ENCODE measurements at regions not wholly inside any gene's neighbourhood (a gene's known extent, or its start where the extent isn't known, plus 50 kb on each side); places are given as distances from the start of the nearest gene placed in this dataset.

DNA sequence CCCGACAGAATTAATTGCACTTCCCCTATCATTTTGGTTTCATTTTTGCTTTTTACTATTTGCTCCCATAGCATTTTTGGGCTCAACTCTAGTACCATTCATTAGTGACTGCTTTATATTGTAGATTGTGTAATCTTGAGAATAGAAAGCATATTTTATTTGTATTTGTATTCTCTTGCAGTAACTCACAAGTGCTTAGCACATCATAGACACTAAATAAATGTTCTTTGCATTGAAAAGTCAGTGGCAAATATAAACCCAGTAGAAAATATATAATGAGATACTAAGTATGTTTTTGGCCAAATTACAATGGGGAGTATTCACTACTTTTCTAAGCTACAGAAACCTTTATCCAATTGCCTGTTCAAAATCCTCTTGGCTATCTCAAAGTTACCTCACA is 359.7 kb upstream of the CAMK1G start:
- DNase-seq (ENCODE audit: low spot score in 2 of 2), result no peak
- intact Hi-C loops (cut with DNase I; ENCODE audit: low total_unique reads), result no loop called here
- 57 to 75% methylated on average over 1 of the region's 1 CpG for WGBS, 2 donors
- no peak overlapping the region for H3K4me3 ChIP-seq (ENCODE audit: low read depth, poor library complexity, severe bottlenecking)
- TF ChIP-seq CTCF (IDR thresholded peaks at IDR 0.05), result no peak
- no peak for TF ChIP-seq POLR2A (IDR thresholded peaks at IDR 0.05)

- H3K4me3 ChIP-seq (ENCODE audit: low read depth, poor library complexity, severe bottlenecking), result no peak overlapping the region
- no peak for DNase-seq (ENCODE audit: low spot score in 2 of 2)
- WGBS, 2 donors, result 50 to 54% methylated on average over 4 of the region's 4 CpGs
- TF ChIP-seq CTCF (IDR thresholded peaks at IDR 0.05), result no peak
- no peak for TF ChIP-seq POLR2A (IDR thresholded peaks at IDR 0.05)
- intact Hi-C loops (cut with DNase I; ENCODE audit: low total_unique reads), result no loop called here
Observed at GRCh38 chr1:209224886-209225285, 358.6 kb upstream of the CAMK1G start.

- no peak for DNase-seq (ENCODE audit: low spot score in 2 of 2)
- TF ChIP-seq POLR2A (IDR thresholded peaks at IDR 0.05) (no peak), CTCF (IDR thresholded peaks at IDR 0.05) (no peak)
Observed at GRCh38 chr1:209227171-209227570, 356.3 kb upstream of the CAMK1G start.

DNA sequence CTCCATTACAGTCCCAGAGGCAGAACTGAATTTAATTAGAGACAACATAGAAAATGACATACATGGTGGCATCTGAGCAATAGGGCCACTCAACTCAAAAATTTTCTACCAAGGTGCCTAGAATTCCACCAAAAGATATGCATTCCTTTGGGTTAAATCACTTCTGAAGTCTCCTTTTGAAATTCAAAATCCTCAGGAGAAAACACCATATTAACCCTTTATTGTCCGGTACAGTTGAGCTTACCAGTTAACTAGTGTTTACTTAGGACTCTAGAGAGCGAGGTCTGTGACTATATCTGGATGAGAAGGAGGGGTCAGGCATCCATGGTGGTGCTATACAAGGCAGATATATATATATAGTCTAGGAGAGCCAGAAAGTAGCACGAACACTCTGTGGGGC is 355.6 kb upstream of the CAMK1G start:
- TF ChIP-seq POLR2A (IDR thresholded peaks at IDR 0.05), result no peak
- TF ChIP-seq CTCF (IDR thresholded peaks at IDR 0.05), result no peak
- DNase-seq (ENCODE audit: low spot score in 2 of 2), result no peak
- intact Hi-C loops (cut with DNase I; ENCODE audit: low total_unique reads), result no loop called here
- H3K4me3 ChIP-seq (ENCODE audit: low read depth, poor library complexity, severe bottlenecking), result no peak overlapping the region
- WGBS, 2 donors, result 86 to 88% methylated on average over 3 of the region's 3 CpGs

More at GRCh38 chr1:209227171-209227570, 356.3 kb upstream of the CAMK1G start:
- intact Hi-C loops (cut with DNase I; ENCODE audit: low total_unique reads), result no loop called here
- WGBS, 2 donors, result 75 to 78% methylated on average over 6 of the region's 6 CpGs
- no peak overlapping the region for H3K4me3 ChIP-seq (ENCODE audit: low read depth, poor library complexity, severe bottlenecking)

DNA sequence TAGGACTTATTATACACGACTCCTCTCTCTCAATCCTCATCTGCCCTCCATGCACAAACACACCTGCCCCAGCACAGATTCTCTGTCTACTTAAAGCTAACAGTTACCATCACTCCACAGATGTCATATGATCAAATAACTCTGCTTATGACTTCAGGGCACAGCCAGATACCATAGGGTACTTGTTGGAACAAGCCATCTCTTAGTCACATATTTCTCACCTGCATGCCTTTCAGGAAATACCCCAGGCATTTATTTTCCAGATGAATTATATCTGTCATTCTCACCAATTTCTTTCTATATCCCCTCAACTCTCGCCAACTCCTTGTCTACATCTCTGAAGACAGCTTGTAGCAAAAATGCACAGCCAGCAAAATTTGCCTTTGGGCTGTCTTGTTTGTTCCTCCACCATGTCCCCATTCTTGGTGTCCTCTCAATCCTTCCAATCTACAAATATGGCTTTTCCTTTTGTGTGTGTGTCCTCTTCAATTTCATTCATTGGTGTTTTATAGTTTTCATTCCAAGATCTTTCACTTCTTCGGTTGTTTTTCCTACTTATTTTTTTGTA is 353.9 kb upstream of the CAMK1G start:
- 44 to 46% methylated on average over 3 of the region's 3 CpGs for WGBS, 2 donors
- no peak overlapping the region for H3K4me3 ChIP-seq (ENCODE audit: low read depth, poor library complexity, severe bottlenecking)
- DNase-seq (ENCODE audit: low spot score in 2 of 2), result no peak
- no peak for TF ChIP-seq POLR2A (IDR thresholded peaks at IDR 0.05)
- TF ChIP-seq CTCF (IDR thresholded peaks at IDR 0.05), result no peak
- intact Hi-C loops (cut with DNase I; ENCODE audit: low total_unique reads), result no loop called here

GRCh38 chr1:209230314-209230713 is 353.2 kb upstream of the CAMK1G start:
- intact Hi-C loops (cut with DNase I; ENCODE audit: low total_unique reads), result no loop called here
- H3K4me3 ChIP-seq (ENCODE audit: low read depth, poor library complexity, severe bottlenecking), result no peak overlapping the region
- 53 to 62% methylated on average over 1 of the region's 1 CpG for WGBS, 2 donors
- no peak for TF ChIP-seq POLR2A (IDR thresholded peaks at IDR 0.05)
- TF ChIP-seq CTCF (IDR thresholded peaks at IDR 0.05), result no peak
- no peak for DNase-seq (ENCODE audit: low spot score in 2 of 2)

All from lower leg skin (tissue), 4 donors.